HG02763 (cell line): ENCODE measurements at regions not wholly inside any gene's neighbourhood (a gene's known extent, or its start where the extent isn't known, plus 50 kb on each side); places are given as distances from the start of the nearest gene placed in this dataset.

Experiments used
- ATAC-seq: cut with Tn5 transposase; IDR thresholded peaks from one replicate; pipeline ENCODE4 v1.9.1; 2021; ENCODE audit warnings: mild to moderate bottlenecking, moderate library complexity; ENCODE audit not compliant: unreplicated experiment

DNA sequence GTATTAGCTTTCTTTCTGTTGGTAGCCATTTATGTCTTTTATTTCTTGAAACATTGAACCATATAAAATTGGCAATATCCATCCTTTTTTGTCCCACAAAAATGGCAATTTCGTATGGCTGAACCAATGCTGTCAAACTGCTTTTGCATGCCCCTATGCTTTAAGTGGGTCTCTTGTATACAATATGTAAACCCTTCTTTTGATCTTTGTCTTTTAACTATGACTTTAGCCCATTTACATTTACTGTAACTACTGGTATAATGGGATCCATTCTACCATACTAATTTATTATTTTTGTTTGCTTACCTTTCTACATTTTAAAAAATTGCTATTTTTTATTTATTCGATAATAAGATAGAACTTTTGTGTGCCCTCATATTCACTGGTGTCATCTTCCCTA is 93.4 kb downstream of the TENT4A start:
- ATAC-seq: no peak

DNA sequence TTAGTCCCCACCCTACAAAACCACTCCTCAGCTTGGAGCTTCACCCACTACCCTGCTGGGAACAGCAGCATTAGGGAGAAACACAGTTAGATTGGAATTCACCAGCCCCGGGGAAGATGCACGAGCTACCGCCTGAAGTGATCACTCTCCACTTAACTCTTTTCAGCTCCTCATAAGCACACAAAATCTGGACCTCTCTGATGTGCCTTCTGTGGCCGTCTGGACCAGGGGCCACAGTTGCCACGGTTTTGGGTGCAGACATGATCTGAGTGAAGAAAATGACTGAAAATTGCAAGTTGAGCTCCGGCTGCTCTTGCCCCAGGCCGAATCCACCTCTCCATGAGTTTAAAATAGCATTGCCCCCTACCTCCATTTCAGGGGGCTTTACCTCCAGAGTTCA is 95.2 kb downstream of the TENT4A start:
- no peak for ATAC-seq

DNA sequence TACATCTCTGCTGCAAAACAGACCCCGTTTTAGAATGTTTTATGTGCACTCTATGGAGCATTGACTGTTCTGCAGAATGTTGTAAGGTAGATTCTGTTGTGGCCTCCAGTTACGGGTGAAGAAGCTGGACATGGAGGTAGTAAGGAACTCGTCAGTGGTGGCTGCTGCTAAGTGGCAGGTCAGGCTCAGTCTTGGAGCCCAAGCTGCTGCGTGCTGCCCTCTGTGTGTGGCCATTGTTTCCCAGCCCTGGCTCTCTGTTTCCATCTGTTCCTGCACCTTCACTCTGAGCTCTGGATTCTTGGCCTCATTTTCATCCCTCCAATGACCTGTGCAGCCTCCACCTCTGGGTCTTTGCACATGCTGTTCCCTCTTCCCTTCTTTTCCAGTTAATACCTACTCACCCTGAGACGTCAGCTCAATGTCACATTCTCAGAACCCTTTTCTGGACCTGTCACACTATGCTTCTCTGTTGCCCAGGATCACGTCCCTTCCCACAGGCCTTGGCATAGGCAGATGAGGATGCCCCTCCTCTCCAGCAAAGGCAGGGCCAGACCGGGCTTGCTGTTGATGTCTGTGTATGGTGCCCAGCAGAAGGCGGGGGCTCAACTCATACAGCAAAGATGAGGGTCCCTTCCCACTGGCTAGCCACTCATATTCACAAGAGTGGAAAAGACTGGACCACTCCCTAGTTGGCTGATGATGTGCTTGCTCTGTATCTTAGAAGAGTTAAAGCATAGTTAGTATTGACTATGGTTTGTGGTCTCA is 97.6 kb downstream of the TENT4A start:
- no peak for ATAC-seq

DNA sequence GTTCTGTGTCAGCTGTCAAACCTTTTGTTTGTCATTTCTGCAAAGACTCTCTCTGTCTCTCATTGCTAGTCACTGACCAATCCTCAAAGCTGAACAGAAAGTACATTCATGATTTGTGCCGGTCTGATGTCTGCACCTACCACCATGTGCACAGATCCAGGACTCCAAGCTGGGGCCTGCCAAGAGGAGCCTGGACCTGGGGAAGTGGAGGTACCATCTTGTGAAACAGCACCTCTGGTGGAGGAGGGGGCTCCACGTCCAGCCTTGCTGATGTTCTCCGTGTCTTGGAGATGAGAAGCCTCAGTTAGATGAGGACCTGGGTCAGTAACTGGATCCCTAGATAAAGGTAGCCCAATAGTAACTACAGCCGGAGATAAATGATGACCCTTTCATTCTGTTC is 98.9 kb downstream of the TENT4A start:
- ATAC-seq: no peak

DNA sequence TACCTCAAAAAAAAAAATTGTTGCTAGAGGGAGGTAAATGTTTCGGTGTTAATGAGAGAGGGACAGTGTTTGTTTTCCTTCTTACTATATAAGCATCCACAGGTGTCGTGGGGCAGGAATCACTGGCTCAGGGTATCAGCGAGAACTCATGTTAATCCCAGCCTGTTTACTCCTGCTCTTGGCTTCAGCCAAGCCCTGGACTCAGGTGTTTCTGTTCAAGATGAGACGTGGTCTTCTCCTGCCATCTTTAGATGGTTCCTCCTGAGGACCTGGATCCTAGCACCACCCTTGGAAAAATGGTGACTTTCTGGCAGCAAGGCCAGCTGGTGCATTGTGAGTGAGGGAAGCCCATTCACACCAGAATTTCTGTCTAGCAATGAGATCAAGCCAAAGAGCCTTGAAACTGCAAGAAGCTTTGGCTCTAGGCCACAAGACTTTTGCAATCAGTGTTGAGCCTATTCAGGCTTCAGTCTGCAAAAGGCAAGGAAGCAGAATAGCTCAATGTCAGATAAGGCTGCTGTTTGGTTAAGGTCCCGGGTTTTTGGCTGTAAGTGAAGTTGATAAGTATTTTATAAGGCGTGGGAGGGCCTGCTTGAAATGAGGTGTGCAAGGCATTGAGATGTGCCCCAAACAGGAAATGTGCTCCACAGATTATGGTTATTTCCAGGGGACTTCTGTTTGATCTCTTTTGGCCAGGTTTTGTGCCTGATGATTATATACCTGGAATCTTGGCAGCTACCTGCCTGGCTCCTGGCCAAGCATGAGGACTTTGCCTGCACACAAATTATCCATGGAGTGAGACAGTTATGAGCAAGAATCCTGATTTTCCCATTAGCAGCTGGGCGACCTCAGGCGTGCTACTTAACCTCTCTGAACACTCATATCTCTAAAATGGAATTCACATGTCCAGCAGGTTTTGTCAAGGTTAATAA is 99.8 kb downstream of the TENT4A start:
- no peak for ATAC-seq

DNA sequence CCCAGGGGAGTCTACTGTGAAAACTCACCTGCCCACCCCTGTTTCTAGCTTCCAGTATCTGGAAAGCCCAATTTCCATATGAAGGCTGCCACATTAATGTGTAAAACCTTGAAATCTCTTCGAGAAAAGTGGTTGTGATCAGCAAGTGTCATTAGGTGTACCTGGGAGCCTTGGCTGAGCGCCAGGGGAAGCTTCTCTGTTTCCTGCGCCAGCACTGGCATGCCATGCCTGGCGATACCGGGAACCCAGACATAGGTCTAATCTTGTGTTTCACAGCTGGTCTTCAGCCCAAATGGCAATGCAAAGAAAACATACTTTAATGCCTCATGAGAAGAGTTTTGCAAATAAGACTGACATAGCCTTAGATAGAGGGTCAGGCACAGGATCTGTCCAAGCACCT is 101.6 kb downstream of the TENT4A start:
- no peak for ATAC-seq

DNA sequence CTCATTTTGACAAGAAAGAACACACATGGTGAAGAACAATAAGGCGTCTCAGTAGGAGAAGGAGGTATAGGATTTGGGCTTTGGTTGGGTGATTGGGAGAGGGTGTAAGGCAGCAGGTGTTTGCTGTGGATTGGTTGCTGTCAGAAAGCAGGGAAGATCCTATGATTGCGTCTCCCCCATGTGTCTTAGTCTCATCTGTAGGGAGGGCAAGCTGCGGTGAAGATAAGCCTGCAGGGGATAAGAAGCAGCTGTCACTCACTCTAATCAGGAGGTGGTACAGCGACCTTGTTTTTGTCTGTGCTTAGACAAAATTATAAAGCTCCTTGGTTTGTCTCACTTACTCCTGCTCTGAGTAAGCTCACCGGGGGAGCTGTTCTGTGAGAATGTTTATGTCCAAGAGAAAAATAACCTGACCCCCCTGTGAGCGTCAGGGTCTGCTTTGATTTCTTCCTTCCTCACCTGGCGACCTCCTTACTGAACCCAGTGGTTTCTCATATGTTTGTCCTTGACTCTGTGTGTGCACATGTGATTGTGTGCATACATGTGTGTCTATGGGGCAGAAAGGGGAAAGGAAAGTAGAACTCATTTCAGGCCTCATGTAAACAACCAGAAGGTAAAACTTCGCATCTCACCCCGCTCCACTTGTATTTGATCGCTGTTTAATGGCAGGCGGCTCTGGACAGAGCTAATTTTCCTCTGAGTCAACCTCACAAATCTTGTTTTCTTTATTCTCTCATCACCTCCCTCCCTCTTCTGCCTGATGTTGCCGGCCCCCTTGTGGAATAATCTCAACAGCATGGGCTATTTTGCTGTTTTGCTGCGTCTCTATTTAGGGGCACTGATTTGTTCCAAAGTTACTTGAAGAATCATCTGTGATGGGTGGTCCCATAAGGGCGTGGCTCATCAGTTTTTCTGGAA is 105.6 kb downstream of the TENT4A start:
- ATAC-seq: no peak

DNA sequence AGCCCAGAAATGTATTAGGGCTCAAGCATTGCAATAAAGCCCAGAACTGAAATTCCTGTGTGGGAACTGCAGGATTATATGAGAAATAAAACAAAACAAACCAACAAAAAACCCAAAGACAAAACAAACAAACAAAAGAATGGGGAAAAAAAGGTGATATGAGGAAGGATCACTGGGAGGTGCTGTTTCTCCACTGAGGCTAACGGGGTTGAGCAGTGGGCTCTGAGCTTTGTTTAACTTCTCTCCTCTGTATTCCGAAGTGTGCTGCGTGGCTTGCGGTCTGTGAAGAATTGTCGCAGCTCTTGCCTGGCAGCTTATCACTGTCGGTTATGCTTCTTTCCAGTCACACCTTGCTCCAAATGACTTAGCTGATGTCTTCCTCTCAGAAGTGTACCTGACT is 106.3 kb downstream of the TENT4A start:
- ATAC-seq: no peak

DNA sequence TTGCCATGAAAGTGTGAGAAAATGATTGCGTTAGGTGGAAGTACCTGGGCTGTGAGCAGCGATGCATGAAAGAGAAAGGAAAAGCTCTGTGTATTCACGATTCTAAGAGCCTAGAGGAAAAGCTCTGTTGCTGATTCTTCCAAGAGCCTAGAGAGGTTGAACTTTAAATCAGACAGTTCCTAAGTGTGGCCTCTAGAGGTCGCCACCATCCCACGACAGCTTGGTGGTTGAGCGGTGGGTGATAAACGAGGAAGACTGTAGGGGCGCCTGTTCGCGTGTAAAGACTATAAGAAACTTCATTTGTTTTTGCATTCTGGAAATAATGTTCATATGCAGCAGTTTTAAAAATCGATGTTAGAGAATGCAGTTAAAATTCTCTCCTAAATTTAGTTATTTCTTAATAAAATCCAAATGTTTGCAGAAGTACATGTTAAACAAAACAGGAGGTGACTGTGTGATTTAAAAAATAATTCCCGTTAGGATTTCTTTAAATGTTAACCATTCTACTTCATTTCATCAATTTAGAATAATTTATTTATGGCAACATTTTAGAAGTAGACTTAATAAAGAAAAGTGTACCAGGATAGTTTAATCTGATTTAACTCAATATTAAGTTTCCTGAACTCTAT is 107.7 kb downstream of the TENT4A start:
- no peak for ATAC-seq

DNA sequence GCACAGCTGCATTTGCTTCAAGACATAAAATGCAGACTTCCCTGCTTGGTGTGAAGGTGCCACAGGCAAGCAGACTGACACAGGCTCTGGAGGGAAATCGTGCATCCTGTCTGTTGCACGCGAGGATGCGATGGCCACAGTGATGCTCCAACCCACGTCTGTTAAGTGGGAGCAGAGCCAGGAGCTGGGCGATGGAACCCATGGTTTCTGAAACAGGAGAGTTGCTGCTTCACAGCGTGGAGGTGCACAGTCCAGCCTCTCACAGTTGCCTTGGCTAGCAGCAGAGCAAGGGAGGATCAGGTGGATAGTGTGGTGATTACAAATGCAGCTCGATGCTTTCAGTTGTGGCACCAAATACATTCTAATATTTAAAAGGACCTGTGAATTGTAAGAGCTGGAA is 108.8 kb downstream of the TENT4A start:
- no peak for ATAC-seq

DNA sequence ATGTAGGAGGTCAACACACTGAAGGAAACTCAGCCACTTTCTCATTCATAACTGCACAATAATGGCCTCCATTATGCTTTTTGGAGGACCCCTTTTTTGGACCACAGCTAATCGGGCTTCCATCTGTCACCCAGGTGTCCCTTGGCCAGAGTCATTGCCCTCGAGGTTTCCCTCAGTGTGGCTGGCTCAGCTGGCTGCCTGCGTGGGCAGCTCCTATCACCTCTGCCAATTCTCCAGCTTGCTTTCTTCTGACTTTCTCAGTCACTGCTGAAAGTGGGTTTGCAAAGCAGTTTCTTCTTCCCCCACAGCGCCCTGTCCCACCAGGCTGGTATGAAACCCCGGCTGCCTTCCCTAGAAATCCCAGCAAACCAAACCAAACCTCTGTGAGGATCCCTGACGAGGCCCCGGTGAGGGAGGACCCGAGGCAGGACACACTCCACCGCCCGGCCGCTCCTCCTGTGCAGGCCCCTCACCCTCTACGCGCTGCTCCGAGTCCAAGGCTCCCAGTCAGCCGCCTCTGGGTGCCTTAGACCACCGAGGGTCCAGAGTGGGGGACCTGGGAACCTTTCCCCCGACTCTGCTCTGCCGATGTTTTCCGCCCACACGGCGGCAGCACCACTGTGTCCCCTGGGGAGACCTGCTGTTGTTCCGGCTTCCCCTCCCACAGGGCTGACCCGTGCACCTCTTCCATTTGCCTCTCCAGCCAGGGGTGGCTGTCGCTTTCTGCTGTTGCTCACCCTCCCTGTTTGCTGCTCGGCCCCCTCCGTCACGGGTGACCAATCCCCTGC is 109.5 kb downstream of the TENT4A start:
- ATAC-seq: no peak

DNA sequence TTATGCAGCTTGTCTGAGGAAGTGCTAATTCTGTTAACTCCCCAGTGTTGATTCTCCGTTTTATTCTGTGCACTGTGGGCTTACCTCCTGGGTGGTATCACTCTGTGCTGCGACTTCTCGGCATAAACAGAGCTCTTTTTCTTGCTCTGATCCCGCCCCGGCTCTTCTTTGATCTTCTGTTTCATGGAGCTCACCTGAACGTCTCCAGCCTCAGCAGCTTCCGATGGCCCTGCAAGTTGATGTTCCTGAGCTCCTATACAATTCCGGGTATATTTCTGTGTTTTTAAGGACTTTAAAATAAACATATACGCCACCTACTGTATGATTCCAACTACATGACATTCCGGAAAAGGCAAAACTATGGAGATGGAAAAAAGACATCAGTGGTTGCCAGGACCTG is 110.8 kb downstream of the TENT4A start:
- ATAC-seq: no peak

DNA sequence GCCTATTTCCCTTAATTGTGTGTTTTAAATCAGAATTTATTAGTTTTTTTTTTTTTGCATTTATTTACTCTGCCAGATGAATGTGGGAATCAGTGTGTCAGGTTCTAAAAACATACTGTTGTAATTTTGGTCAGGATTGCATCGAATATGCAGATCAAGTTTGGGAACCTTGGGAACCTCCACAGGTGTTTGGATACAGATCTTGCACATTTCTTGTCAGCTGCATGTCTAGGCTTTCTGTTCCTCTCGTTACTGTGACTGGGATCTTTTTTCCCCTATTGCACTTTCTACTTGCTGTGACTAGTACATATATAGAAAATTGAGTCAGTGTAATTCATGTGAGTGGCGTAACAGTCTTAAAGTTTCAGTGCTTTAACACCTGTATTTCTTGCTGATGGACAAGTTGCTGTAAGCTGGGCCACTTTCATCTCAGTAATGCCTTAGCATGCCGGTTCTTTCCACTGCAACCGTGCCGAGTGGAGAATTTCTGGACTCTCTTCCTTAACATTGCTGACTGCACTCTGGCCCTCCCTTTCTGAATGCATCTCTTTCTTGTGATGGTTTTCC is 112.5 kb downstream of the TENT4A start:
- ATAC-seq: no peak

DNA sequence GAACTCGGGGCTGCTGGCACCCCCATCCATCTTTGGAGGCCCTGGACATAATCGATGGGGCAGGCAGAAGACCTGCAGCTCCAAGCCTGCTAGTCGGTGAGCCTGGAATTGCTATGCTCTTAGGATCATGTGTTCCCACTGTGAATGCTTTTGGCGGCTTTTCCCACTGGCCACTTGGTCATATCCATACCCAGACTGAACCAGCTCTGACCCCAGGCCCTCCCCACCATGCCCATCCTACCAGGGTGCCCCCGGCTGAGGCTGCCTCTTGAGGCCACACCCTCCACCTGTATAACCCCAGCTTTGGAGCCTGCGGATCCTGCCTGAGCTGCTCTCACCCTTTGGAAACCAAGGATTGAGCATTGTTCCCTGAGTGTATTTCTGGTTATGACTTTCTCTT is 113.5 kb downstream of the TENT4A start:
- ATAC-seq: no peak

DNA sequence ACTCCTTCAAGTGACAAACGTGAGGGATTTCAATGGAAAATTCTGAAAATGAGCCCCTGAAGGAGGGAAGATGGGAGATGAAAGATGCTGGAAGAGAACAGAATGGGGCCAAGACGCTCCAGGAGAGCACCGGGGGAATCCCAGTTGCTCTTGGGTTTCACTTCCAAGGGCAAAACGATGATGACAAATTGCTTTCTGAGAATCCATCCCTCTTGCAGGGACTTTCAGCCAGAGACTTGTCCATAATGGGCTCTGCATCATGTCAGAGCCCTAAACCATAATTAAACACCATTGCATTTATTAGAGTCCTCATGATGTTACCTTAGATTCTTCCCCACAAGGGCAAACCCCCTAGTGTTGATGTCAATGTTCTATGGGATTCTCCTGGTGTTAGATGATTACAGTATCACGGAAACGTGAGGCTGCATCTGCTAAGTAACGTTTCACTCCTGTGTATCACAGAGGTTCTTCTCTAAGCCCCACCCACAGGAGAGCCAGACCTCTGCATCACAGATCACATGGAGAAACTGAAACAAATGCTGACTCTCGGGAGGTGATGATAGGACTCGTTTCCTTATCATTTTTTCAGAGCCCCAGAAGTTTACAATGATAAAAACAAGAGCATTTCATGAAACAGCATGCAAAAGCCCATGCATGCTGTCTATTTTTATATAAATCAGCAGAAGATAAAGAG is 114.4 kb downstream of the TENT4A start:
- ATAC-seq: peak; percentile 67

DNA sequence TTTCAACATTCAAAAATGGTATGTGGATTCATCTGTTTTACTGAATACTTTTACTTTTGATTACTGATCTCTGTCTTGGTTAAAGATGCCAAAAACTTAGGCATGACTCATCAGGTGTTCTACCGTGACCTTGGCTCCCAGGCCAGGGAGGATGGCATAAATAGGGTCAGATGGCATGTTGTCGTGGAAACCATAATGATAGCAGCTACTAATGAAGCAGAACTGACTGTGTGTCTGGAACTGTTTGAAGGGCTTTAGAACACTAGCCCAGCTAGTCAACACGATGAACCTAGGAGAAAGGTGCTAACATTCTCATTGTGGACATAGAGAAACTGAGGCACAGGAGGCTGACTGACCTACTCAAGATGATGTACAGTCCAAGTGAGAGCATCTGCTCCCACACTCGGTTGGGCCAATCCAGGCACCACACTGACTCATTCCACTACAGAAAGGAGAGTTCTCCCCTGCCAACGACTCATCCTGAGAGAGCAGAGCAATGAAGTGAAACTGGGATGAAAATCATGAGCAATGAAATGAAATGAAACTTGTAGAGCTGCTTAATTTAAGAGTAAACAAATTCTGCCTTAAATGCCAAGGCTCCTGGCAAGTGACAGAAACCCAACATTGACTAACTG is 116.0 kb downstream of the TENT4A start:
- peak; percentile 63 for ATAC-seq

DNA sequence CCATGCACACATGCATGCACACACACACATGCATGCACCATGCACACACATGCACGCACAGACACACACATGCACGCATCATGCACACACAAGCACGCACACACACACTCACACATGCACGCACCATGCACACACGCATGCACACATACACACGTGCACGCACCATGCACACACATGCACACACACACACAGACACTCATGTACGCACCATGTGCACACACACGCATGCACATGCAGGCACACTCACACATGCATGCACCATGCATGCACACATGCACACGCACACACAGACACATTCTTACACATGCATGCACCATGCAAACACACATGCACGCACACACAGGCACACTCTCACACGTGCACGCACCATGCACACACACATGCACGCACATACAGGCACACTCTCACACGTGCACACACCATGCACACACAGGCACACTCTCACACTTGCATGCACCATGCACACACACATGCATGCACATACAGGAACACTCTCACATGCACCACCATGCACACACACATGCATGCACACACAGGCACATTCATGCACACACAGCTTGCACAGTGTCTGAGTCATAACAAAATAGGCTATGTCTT is 117.5 kb downstream of the TENT4A start:
- ATAC-seq: no peak
